ENCODE measurements at regions not wholly inside any gene's neighbourhood (a gene's known extent, or its start where the extent isn't known, plus 50 kb on each side); places are given as distances from the start of the nearest gene placed in this dataset.

DNA sequence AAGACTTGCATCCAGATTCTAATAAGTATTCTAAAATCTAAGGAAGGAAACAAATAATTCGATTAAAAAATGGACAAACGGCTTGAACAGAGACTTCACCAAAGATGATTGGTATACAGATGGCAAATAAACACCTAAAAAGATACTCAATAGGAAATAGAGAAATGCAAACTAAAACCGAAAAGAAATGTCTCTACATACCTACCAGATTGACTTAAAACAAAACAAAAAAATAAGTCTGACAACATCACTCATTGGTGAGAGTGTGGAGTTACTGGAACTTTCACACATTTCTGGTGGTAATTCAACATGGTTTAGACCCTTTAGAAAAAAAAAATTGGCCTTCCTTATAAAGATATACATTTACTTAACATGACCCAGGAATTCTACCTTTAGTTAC is 869.8 kb downstream of the TTLL7 start:
- TF ChIP-seq, protein P1, sequence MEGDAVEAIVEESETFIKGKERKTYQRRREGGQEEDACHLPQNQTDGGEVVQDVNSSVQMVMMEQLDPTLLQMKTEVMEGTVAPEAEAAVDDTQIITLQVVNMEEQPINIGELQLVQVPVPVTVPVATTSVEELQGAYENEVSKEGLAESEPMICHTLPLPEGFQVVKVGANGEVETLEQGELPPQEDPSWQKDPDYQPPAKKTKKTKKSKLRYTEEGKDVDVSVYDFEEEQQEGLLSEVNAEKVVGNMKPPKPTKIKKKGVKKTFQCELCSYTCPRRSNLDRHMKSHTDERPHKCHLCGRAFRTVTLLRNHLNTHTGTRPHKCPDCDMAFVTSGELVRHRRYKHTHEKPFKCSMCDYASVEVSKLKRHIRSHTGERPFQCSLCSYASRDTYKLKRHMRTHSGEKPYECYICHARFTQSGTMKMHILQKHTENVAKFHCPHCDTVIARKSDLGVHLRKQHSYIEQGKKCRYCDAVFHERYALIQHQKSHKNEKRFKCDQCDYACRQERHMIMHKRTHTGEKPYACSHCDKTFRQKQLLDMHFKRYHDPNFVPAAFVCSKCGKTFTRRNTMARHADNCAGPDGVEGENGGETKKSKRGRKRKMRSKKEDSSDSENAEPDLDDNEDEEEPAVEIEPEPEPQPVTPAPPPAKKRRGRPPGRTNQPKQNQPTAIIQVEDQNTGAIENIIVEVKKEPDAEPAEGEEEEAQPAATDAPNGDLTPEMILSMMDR (IDR thresholded peaks at IDR 0.05): no peak
- no peak for TF ChIP-seq POLR2A (IDR thresholded peaks at IDR 0.05)

Data from uterus (tissue), 2 donors.